ENCODE measurements at regions not wholly inside any gene's neighbourhood (a gene's known extent, or its start where the extent isn't known, plus 50 kb on each side); places are given as distances from the start of the nearest gene placed in this dataset.

DNA sequence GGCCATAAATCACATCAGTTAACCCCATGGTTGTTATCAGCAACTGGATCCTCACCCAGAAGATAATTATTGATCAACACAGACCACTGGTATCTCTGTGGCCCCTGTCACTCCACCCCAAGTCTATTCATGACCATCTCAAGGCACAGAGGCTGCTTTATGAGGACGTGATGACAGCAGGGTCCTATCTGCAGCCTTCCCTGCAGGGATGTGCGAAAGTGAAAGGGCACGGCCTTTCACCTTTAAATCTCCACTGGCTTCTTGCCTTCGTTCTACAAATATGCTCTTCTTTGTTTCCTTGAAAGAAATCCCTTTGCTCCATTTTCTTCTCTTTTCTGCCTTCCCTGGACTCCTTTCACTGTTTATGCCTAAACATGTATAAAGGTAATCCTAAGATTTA is 170.6 kb upstream of the EDNRA start:
- WGBS, 2 donors = 48 to 69% methylated on average over 4 of the region's 4 CpGs
- intact Hi-C loops (cut with DNase I) = no loop called here
- no peaks in the 10 kb centered on the region for H3K27me3 ChIP-seq
- no peak overlapping the region for H3K4me3 ChIP-seq
- H3K36me3 ChIP-seq = no peaks in the 10 kb centered on the region
- no peaks in the 10 kb centered on the region for H3K4me1 ChIP-seq
- no peaks in the 10 kb centered on the region for H3K9me3 ChIP-seq
- no peak for DNase-seq
- TF ChIP-seq POLR2A (IDR thresholded peaks at IDR 0.05) = no peak
- TF ChIP-seq, protein P1, sequence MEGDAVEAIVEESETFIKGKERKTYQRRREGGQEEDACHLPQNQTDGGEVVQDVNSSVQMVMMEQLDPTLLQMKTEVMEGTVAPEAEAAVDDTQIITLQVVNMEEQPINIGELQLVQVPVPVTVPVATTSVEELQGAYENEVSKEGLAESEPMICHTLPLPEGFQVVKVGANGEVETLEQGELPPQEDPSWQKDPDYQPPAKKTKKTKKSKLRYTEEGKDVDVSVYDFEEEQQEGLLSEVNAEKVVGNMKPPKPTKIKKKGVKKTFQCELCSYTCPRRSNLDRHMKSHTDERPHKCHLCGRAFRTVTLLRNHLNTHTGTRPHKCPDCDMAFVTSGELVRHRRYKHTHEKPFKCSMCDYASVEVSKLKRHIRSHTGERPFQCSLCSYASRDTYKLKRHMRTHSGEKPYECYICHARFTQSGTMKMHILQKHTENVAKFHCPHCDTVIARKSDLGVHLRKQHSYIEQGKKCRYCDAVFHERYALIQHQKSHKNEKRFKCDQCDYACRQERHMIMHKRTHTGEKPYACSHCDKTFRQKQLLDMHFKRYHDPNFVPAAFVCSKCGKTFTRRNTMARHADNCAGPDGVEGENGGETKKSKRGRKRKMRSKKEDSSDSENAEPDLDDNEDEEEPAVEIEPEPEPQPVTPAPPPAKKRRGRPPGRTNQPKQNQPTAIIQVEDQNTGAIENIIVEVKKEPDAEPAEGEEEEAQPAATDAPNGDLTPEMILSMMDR (IDR thresholded peaks at IDR 0.05) = no peak
- H3K27ac ChIP-seq = no peak overlapping the region

DNA sequence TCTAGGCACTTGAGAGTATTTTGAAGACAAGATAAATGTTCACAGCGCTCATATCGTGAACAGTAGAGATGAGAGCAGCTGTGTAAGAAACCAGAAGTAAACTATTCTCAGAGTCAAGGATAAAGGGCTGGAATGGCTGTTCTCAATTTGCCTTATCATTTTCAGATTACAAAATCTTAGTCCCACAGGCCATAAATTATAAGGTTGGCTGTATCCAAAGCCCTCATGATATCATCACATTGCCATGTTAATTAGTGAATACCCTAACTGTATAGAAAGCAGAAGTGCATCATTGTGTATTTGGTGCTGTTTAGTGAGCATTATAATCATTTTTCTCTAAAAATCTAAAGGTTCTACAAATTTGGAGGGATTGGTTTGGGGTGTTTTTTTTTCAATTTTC is 168.9 kb upstream of the EDNRA start:
- no peak for TF ChIP-seq POLR2A (IDR thresholded peaks at IDR 0.05)
- TF ChIP-seq, protein P1 (IDR thresholded peaks at IDR 0.05) = no peak
- no peaks in the 10 kb centered on the region for H3K36me3 ChIP-seq
- no peaks in the 10 kb centered on the region for H3K27me3 ChIP-seq
- no peak overlapping the region for H3K4me3 ChIP-seq
- H3K4me1 ChIP-seq = no peaks in the 10 kb centered on the region
- intact Hi-C loops (cut with DNase I) = no loop called here
- H3K9me3 ChIP-seq = no peaks in the 10 kb centered on the region
- 88 to 92% methylated on average over 2 of the region's 2 CpGs for WGBS, 2 donors
- DNase-seq = no peak
- H3K27ac ChIP-seq = no peak overlapping the region

DNA sequence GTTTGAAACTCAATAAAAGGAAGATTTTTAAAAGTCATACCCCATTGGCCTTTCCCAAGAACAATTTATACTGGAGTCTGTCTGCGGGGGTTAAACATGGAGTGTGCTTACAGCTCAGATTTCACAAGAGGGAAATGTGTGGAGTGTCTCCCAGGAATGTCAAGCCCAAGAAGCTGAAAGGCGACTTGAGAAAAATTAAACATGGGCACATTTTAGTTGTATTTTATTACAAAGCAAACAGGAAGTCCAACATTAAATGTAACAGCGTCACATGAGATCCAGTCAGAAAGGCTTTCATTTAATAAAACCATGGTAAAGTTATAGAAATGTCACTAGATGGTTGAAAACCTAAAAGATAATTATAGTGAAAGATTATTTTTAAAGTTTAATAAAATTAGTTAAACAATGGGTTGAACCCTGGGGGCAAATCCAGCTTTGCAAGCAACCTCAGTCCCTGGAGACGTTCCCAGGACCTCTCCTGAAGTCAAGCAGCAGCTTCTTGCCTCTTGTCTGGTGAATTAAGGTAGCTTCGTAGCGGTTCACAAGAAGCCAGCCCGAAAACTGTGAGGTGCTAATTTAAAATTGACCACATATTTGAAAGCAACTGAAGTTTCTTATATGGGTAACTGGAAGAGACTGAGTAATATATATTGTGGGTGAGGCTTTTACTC is 168.4 kb upstream of the EDNRA start:
- no peaks in the 10 kb centered on the region for H3K27me3 ChIP-seq
- H3K27ac ChIP-seq = no peak overlapping the region
- intact Hi-C loops (cut with DNase I) = no loop called here
- no peaks in the 10 kb centered on the region for H3K36me3 ChIP-seq
- TF ChIP-seq, protein P1 (IDR thresholded peaks at IDR 0.05) = no peak
- no peak for TF ChIP-seq POLR2A (IDR thresholded peaks at IDR 0.05)
- no peaks in the 10 kb centered on the region for H3K4me1 ChIP-seq
- 32 to 42% methylated on average over 7 of the region's 7 CpGs for WGBS, 2 donors
- no peak for DNase-seq
- no peaks in the 10 kb centered on the region for H3K9me3 ChIP-seq
- H3K4me3 ChIP-seq = no peak overlapping the region

DNA sequence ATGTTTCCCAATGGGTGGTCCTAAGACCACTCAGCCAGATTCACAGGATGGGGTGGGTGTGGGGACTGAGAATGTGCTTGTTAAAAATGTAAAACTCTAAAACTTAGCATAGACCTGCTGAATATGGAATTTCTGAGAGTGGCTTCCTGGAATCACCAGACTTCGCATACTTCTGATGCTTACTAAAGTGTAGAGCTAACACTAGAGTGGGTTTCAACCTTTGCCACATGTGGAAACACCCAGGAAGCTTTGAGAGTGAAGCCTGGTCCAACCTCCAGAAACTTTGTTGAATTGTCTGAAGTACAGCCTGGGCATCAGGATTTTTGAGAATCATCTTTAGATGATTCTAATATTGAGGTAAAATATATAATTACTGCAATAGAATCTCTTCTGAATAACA is 167.8 kb upstream of the EDNRA start:
- 88 to 92% methylated on average over 1 of the region's 1 CpG for WGBS, 2 donors
- TF ChIP-seq, protein P1 (IDR thresholded peaks at IDR 0.05) = no peak
- TF ChIP-seq POLR2A (IDR thresholded peaks at IDR 0.05) = no peak
- no peak overlapping the region for H3K4me3 ChIP-seq
- H3K9me3 ChIP-seq = no peaks in the 10 kb centered on the region
- no peak overlapping the region for H3K27ac ChIP-seq
- intact Hi-C loops (cut with DNase I) = no loop called here
- H3K4me1 ChIP-seq = no peaks in the 10 kb centered on the region
- no peak for DNase-seq
- no peaks in the 10 kb centered on the region for H3K27me3 ChIP-seq
- H3K36me3 ChIP-seq = no peaks in the 10 kb centered on the region

DNA sequence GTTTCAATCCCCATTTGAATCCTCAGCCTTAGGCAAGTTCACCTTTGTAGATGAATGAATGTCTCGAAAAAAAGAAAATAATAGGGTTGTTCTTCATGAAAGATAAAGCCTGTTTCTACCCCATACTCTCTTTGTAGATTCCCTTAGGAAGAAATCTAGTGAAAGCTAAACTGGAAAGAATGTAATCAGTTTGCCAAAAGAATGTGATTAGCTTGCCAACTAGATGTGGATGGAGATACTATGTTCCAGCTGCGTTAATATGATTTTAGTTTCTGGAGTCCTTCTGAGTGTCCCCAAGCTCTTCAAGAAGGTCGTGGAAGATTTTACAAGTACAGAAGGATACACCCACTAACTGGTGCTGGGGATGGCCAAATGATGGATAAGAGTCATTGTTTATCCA is 162.3 kb upstream of the EDNRA start:
- H3K27ac ChIP-seq = no peak overlapping the region
- H3K4me3 ChIP-seq = no peak overlapping the region
- 32 to 36% methylated on average over 3 of the region's 3 CpGs for WGBS, 2 donors
- no peak for TF ChIP-seq POLR2A (IDR thresholded peaks at IDR 0.05)
- TF ChIP-seq, protein P1 (IDR thresholded peaks at IDR 0.05) = no peak
- no peaks in the 10 kb centered on the region for H3K4me1 ChIP-seq
- no peaks in the 10 kb centered on the region for H3K27me3 ChIP-seq
- intact Hi-C loops (cut with DNase I) = no loop called here
- H3K36me3 ChIP-seq = no peaks in the 10 kb centered on the region
- no peaks in the 10 kb centered on the region for H3K9me3 ChIP-seq
- no peak for DNase-seq
